PC-3 (cell line): ENCODE measurements at regions not wholly inside any gene's neighbourhood (a gene's known extent, or its start where the extent isn't known, plus 50 kb on each side); places are given as distances from the start of the nearest gene placed in this dataset.

Experiments
- CTCF ChIP-seq: fragments of 300-600 bp; sonication (generic); conservative IDR thresholded peaks from 2 replicates; pipeline ENCODE4 v1.5.1; 2017; ENCODE audit warnings: antibody characterized with exemption, low read depth, mild to moderate bottlenecking, low read length
- EZH2 ChIP-seq: fragments of 300-600 bp; sonication (generic); IDR thresholded peaks from one replicate; pipeline ENCODE4 v1.6.1; 2017; ENCODE audit warnings: antibody characterized with exemption, mild to moderate bottlenecking, low read length; ENCODE audit not compliant: unreplicated experiment
- EZH2phosphoT487 ChIP-seq: fragments of 300-600 bp; sonication (generic); IDR thresholded peaks from 2 replicates; pipeline ENCODE4 v1.6.1; 2018; ENCODE audit warnings: mild to moderate bottlenecking, antibody characterized with exemption, low read length, borderline replicate concordance

- TF ChIP-seq CTCF (no peak), EZH2 (no peak), EZH2phosphoT487 (no peak)
These were observed 567.2 kb downstream of the TMX3 start for GRCh38 chr18:68147728-68148127.
